HG02938 (cell line): ENCODE measurements at regions not wholly inside any gene's neighbourhood (a gene's known extent, or its start where the extent isn't known, plus 50 kb on each side); places are given as distances from the start of the nearest gene placed in this dataset.
"Not testable (repeated sequence)": the region's sequence is repeated elsewhere in the genome, so short reads cannot be mapped to it uniquely, and the experiment has no call there.

Source experiments
- ATAC-seq: cut with Tn5 transposase; IDR thresholded peaks from one replicate; pipeline ENCODE4 v1.9.1; 2021; ENCODE audit warnings: mild to moderate bottlenecking, moderate library complexity; ENCODE audit not compliant: unreplicated experiment

GRCh38 chr5:91599863-91600262, 216.7 kb upstream of the ARRDC3 start:
- no peak for ATAC-seq

GRCh38 chr5:91598216-91598615, 215.1 kb upstream of the ARRDC3 start:
- ATAC-seq: no peak

- no peak for ATAC-seq
Observed at GRCh38 chr5:91595424-91595823, 212.3 kb upstream of the ARRDC3 start.

- ATAC-seq: no peak
Observed at GRCh38 chr5:91591076-91591475, 208.0 kb upstream of the ARRDC3 start.

- no peak for ATAC-seq
Observed at GRCh38 chr5:91586232-91586631, 203.1 kb upstream of the ARRDC3 start.

- ATAC-seq: no peak
Observed at GRCh38 chr5:91584352-91584751, 201.2 kb upstream of the ARRDC3 start.

- not testable (repeated sequence) for ATAC-seq
Observed at GRCh38 chr5:91566012-91566411, 182.9 kb upstream of the ARRDC3 start.

- ATAC-seq: no peak
Observed at GRCh38 chr5:91562922-91563321, 179.8 kb upstream of the ARRDC3 start.

- ATAC-seq: no peak
Observed at GRCh38 chr5:91541696-91542095, 158.6 kb upstream of the ARRDC3 start.

GRCh38 chr5:91538179-91538578, 155.1 kb upstream of the ARRDC3 start:
- no peak for ATAC-seq

GRCh38 chr5:91535499-91535898, 152.4 kb upstream of the ARRDC3 start:
- ATAC-seq: no peak

- ATAC-seq: no peak
Observed at GRCh38 chr5:91534332-91534731, 151.2 kb upstream of the ARRDC3 start.

- ATAC-seq: no peak
Observed at GRCh38 chr5:91532779-91533178, 149.7 kb upstream of the ARRDC3 start.

- ATAC-seq: no peak
Observed at GRCh38 chr5:91532281-91532680, 149.2 kb upstream of the ARRDC3 start.

- no peak for ATAC-seq
Observed at GRCh38 chr5:91528831-91529230, 145.7 kb upstream of the ARRDC3 start.

- ATAC-seq: no peak
Observed at GRCh38 chr5:91521785-91522184, 138.7 kb upstream of the ARRDC3 start.

GRCh38 chr5:91521334-91521733, 138.2 kb upstream of the ARRDC3 start:
- ATAC-seq: no peak

GRCh38 chr5:91514400-91514799, 131.3 kb upstream of the ARRDC3 start:
- ATAC-seq: no peak

- ATAC-seq: no peak
Observed at GRCh38 chr5:91503321-91503720, 120.2 kb upstream of the ARRDC3 start.

GRCh38 chr5:91500758-91501157, 117.6 kb upstream of the ARRDC3 start:
- ATAC-seq: no peak

- peak; percentile 57 for ATAC-seq
Observed at GRCh38 chr5:91499943-91500531, 116.9 kb upstream of the ARRDC3 start.

- no peak for ATAC-seq
Observed at GRCh38 chr5:91495699-91496098, 112.6 kb upstream of the ARRDC3 start.

GRCh38 chr5:91494447-91494996, 111.4 kb upstream of the ARRDC3 start:
- no peak for ATAC-seq
